Epithelial cell of esophagus (primary cell): ENCODE measurements at regions not wholly inside any gene's neighbourhood (a gene's known extent, or its start where the extent isn't known, plus 50 kb on each side); places are given as distances from the start of the nearest gene placed in this dataset.

Experiments
- DNase-seq: peaks from one replicate; pipeline ENCODE4 v3.0.0; 2010; ENCODE audit warnings: low read depth
- H3K4me3 ChIP-seq: 2 replicates; pipeline ENCODE4 v1.5.1; 2011; ENCODE audit warnings: mild to moderate bottlenecking, low read length, control low read depth
- TF ChIP-seq, protein P1 (sequence below): IDR thresholded peaks from 2 replicates; pipeline ENCODE4 v1.5.1; 2011; ENCODE audit warnings: low read depth, mild to moderate bottlenecking, low read length, control low read depth, inconsistent platforms; ENCODE audit not compliant: insufficient read depth; ENCODE audit errors: missing control alignments

DNA sequence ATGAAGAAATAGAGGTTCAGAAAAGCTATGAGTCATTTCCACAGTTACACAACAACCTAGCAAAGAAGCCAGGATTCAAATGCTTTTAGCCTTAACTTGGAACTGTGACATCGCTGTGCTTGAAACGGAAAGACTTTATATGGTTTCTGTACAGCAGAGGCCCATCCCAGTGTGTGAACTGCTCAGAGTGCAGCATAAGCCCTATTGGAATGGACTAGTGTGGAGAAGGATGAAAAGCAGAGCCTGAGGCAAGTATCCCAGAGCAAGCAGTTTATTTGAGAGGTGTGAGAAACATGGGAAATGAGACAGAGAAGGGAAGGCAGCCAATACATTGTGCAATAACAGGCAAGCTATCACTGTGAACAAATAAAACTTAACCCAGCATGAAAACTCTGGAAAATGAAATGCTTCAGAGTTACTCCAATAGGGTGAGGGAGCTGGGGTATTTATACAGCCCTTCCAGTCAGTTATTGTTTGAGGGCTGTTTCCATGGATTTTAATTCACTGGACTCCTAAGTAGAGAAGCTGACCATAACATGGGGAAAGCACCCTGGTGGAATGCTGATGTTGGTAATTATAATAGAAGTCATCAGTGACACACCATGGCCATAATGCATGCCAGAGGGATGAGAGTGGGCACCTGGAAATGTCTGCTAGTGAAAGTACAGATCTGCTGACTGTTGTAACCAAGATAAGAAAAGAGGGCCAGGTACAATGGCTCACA, 254.0 kb upstream of the POU3F3 start:
- peak; percentile 56 for DNase-seq
- H3K4me3 ChIP-seq, result no peak overlapping the region
- TF ChIP-seq, protein P1, sequence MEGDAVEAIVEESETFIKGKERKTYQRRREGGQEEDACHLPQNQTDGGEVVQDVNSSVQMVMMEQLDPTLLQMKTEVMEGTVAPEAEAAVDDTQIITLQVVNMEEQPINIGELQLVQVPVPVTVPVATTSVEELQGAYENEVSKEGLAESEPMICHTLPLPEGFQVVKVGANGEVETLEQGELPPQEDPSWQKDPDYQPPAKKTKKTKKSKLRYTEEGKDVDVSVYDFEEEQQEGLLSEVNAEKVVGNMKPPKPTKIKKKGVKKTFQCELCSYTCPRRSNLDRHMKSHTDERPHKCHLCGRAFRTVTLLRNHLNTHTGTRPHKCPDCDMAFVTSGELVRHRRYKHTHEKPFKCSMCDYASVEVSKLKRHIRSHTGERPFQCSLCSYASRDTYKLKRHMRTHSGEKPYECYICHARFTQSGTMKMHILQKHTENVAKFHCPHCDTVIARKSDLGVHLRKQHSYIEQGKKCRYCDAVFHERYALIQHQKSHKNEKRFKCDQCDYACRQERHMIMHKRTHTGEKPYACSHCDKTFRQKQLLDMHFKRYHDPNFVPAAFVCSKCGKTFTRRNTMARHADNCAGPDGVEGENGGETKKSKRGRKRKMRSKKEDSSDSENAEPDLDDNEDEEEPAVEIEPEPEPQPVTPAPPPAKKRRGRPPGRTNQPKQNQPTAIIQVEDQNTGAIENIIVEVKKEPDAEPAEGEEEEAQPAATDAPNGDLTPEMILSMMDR, result no peak

DNA sequence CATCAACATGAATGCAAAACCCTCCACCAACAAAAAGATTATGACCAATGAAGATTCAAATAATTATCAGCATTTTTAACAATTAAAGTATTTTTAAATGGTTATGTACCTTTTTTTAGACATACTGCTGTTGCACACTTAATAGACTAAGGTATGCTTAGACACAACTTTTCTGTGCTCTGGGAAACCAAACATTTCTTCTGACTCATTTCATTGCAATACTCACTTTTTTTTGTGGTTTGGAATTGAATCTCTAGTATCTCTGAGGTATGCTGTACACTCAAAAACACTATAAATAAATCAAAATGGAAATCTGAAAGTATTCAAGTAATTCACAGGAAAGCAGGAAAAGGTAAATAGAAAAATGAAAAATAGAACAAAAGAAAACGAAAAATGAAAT, 247.9 kb upstream of the POU3F3 start:
- H3K4me3 ChIP-seq, result no peak overlapping the region
- no peak for DNase-seq
- TF ChIP-seq, protein P1, result no peak

DNA sequence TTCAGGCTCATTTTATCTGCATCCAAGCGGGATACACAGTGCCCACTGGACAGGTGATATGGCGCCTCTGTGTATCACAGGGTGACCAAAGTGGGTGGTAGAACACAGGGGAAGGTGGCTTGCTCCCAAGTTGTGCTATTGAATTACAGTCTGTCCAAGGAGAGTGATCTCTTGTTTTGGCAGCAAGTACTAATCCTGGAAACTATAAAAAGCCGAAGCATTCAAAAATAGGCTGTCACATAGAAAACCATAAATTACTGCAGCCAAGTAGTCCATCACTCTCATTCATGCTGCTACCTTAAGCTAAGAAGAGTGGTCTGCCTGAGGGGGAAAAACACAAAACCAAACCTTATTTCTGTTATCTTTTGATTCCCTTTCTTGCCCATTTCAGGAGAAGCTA, 237.1 kb upstream of the POU3F3 start:
- DNase-seq, result no peak
- TF ChIP-seq, protein P1, result no peak
- no peak overlapping the region for H3K4me3 ChIP-seq

GRCh38 chr2:104620801-104621200, 233.1 kb upstream of the POU3F3 start:
- no peak for DNase-seq
- no peak overlapping the region for H3K4me3 ChIP-seq
- TF ChIP-seq, protein P1, result no peak

GRCh38 chr2:104635608-104636007, 218.3 kb upstream of the POU3F3 start:
- H3K4me3 ChIP-seq, result no peak overlapping the region
- TF ChIP-seq, protein P1, result no peak
- no peak for DNase-seq

GRCh38 chr2:104638190-104638858, 215.6 kb upstream of the POU3F3 start:
- TF ChIP-seq, protein P1, result no peak

GRCh38 chr2:104638859-104639202, 215.1 kb upstream of the POU3F3 start:
- TF ChIP-seq, protein P1, result no peak
- DNase-seq, result no peak
- H3K4me3 ChIP-seq, result no peak overlapping the region

More at GRCh38 chr2:104638190-104638858, 215.6 kb upstream of the POU3F3 start:
- H3K4me3 ChIP-seq, result no peak overlapping the region
- no peak for DNase-seq
